HG02981 (cell line): ENCODE measurements at regions not wholly inside any gene's neighbourhood (a gene's known extent, or its start where the extent isn't known, plus 50 kb on each side); places are given as distances from the start of the nearest gene placed in this dataset.
"Not testable (repeated sequence)": the region's sequence is repeated elsewhere in the genome, so short reads cannot be mapped to it uniquely, and the experiment has no call there.

Experiments
- ATAC-seq: cut with Tn5 transposase; IDR thresholded peaks from one replicate; pipeline ENCODE4 v1.9.1; 2021; ENCODE audit warnings: mild to moderate bottlenecking, moderate library complexity; ENCODE audit not compliant: unreplicated experiment

- no peak for ATAC-seq
Observed at GRCh38 chrX:95764972-95765451, 919.6 kb upstream of the DIAPH2 start.

GRCh38 chrX:95771198-95771597 lies 913.4 kb upstream of the DIAPH2 start:
- ATAC-seq = not testable (repeated sequence)

- ATAC-seq = no peak
Observed at GRCh38 chrX:95791876-95792275, 892.8 kb upstream of the DIAPH2 start.

- ATAC-seq = no peak
Observed at GRCh38 chrX:95797344-95797743, 887.3 kb upstream of the DIAPH2 start.

- ATAC-seq = no peak
Observed at GRCh38 chrX:95823796-95824195, 860.8 kb upstream of the DIAPH2 start.

- ATAC-seq = no peak
Observed at GRCh38 chrX:95835223-95835622, 849.4 kb upstream of the DIAPH2 start.

- no peak for ATAC-seq
Observed at GRCh38 chrX:95836517-95836916, 848.1 kb upstream of the DIAPH2 start.

GRCh38 chrX:95841863-95842262 lies 842.8 kb upstream of the DIAPH2 start:
- ATAC-seq = no peak

- no peak for ATAC-seq
Observed at GRCh38 chrX:95860127-95860526, 824.5 kb upstream of the DIAPH2 start.

GRCh38 chrX:95875661-95876060 lies 809.0 kb upstream of the DIAPH2 start:
- no peak for ATAC-seq

GRCh38 chrX:95878874-95879273 lies 805.8 kb upstream of the DIAPH2 start:
- ATAC-seq = no peak

- ATAC-seq = no peak
Observed at GRCh38 chrX:95884186-95884585, 800.5 kb upstream of the DIAPH2 start.

- no peak for ATAC-seq
Observed at GRCh38 chrX:95885074-95885473, 799.6 kb upstream of the DIAPH2 start.

GRCh38 chrX:95889279-95889678 lies 795.4 kb upstream of the DIAPH2 start:
- ATAC-seq = no peak

- ATAC-seq = no peak
Observed at GRCh38 chrX:95893636-95894035, 791.0 kb upstream of the DIAPH2 start.

GRCh38 chrX:95903490-95903889 lies 781.2 kb upstream of the DIAPH2 start:
- no peak for ATAC-seq

GRCh38 chrX:95903975-95904374 lies 780.7 kb upstream of the DIAPH2 start:
- no peak for ATAC-seq

GRCh38 chrX:95907081-95907480 lies 777.6 kb upstream of the DIAPH2 start:
- no peak for ATAC-seq

GRCh38 chrX:95911062-95911461 lies 773.6 kb upstream of the DIAPH2 start:
- ATAC-seq = no peak

GRCh38 chrX:95919605-95920004 lies 765.0 kb upstream of the DIAPH2 start:
- no peak for ATAC-seq

GRCh38 chrX:95945528-95945927 lies 739.1 kb upstream of the DIAPH2 start:
- ATAC-seq = no peak

- no peak for ATAC-seq
Observed at GRCh38 chrX:95949588-95949987, 735.1 kb upstream of the DIAPH2 start.

GRCh38 chrX:95950679-95951078 lies 734.0 kb upstream of the DIAPH2 start:
- ATAC-seq = no peak

GRCh38 chrX:95953564-95953963 lies 731.1 kb upstream of the DIAPH2 start:
- ATAC-seq = no peak
